ENCODE measurements at regions not wholly inside any gene's neighbourhood (a gene's known extent, or its start where the extent isn't known, plus 50 kb on each side); places are given as distances from the start of the nearest gene placed in this dataset.

GRCh38 chr16:85998171-85998867 is 99.4 kb downstream of the IRF8 start:
- Histone ChIP-seq H3K4me2 (ENCODE audit: insufficient read depth, low read length) (no peak overlapping the region), H3K36me3 (ENCODE audit: control insufficient read depth in 2 of 2, extremely low read depth in 1 of 2, insufficient read depth in 2 of 2, low read length in 2 of 2) (no peaks in the 10 kb centered on the region), H3K27ac (ENCODE audit: insufficient read depth, low read depth, low read length) (no peak overlapping the region), H3K9me1 (replicated peaks; ENCODE audit: control insufficient read depth, extremely low read depth, insufficient read depth, low read length) (no peaks in the 10 kb centered on the region), H3K9ac (replicated peaks; ENCODE audit: extremely low read depth, insufficient read depth, low read length) (no peak overlapping the region), H3K4me1 (ENCODE audit: control insufficient read depth, extremely low read depth, insufficient read depth, low read length) (no peaks in the 10 kb centered on the region), H3K9me3 (replicated peaks; ENCODE audit: control insufficient read depth, insufficient read depth, low read length) (no peaks in the 10 kb centered on the region), H4K20me1 (replicated peaks; ENCODE audit: control insufficient read depth, extremely low read depth, insufficient read depth, low read length) (no peaks in the 10 kb centered on the region), H2AFZ (ENCODE audit: low read depth, low read length) (no peak overlapping the region), H3K4me3 (replicated peaks in 1 of 3; ENCODE audit: insufficient read depth in 1 of 3, low read depth in 1 of 3, low read length in 3 of 3) (no peak overlapping the region), H3K79me2 (ENCODE audit: control insufficient read depth, insufficient read depth, low read length) (no peaks in the 10 kb centered on the region), H3K27me3 (ENCODE audit: control insufficient read depth in 2 of 2, insufficient read depth in 2 of 2, low read length in 2 of 2) (no peaks in the 10 kb centered on the region)
- FAIRE-seq (no peak), DNase-seq (ENCODE audit: low read depth, low spot score) (no peak)
- intact Hi-C loops (cut with micrococcal nuclease): no loop called here
- ChIA-PET CTCF (interaction anchor here (1.3 to 4.2 kb wide), 5 partner anchors 11 to 179 kb away, joined by 3 to 12 read pairs (median 4); no protein-coding TSS in a partner anchor), POLR2A (interaction anchor here (0.6 kb wide), 1 partner anchor 207 kb away, joined by 4 read pairs; no protein-coding TSS in a partner anchor)
- BruUV-seq (replicated peaks): no TSS peak
- TF ChIP-seq EZH2 (IDR thresholded peaks at IDR 0.05; ENCODE audit: borderline replicate concordance, low read depth, low read length, severe bottlenecking) (no peak), CTCF (IDR thresholded peaks at IDR 0.05; ENCODE audit: extremely low read depth in 1 of 2, insufficient read depth in 1 of 2, low read depth in 1 of 2, low read length in 2 of 2) (no peak), POLR2A (IDR thresholded peaks at IDR 0.05; ENCODE audit: low read depth, low read length) (no peak), JUN (IDR thresholded peaks at IDR 0.05; ENCODE audit: borderline replicate concordance, insufficient read depth, insufficient read length, low read depth) (no peak), MYC (IDR thresholded peaks at IDR 0.05; ENCODE audit: low read depth, low read length) (no peak), FOS (IDR thresholded peaks at IDR 0.05; ENCODE audit: borderline replicate concordance, insufficient read depth, low read length) (no peak), GATA2 (IDR thresholded peaks at IDR 0.05; ENCODE audit: insufficient read depth, insufficient read length, low read depth, low read length) (no peak), POLR2AphosphoS5 (IDR thresholded peaks at IDR 0.05; ENCODE audit: insufficient read depth, low read depth, low read length) (no peak), MAX (IDR thresholded peaks at IDR 0.05; ENCODE audit: insufficient read depth, insufficient read length) (no peak)
- dilution Hi-C loops (cut with MboI; ENCODE audit: extremely low pct_ligation_motif_present, low sequenced_read_pairs): no loop called here

Measured in endothelial cell of umbilical vein (primary cell).